Retinal pigment epithelial cell (primary cell): ENCODE measurements at regions not wholly inside any gene's neighbourhood (a gene's known extent, or its start where the extent isn't known, plus 50 kb on each side); places are given as distances from the start of the nearest gene placed in this dataset.

ENCODE experiments used
- DNase-seq: peaks from one replicate; pipeline ENCODE4 v3.0.0-alpha.2; 2010; ENCODE audit warnings: low read depth
- H3K4me3 ChIP-seq: 2 replicates; pipeline ENCODE4 v1.5.1; 2011; ENCODE audit warnings: mild to moderate bottlenecking, low read length, control low read depth, moderate library complexity
- TF ChIP-seq, protein P1 (sequence below): conservative IDR thresholded peaks from 2 replicates; pipeline ENCODE4 v1.5.1; 2011; ENCODE audit warnings: low read depth, low read length, control low read depth, inconsistent platforms

DNA sequence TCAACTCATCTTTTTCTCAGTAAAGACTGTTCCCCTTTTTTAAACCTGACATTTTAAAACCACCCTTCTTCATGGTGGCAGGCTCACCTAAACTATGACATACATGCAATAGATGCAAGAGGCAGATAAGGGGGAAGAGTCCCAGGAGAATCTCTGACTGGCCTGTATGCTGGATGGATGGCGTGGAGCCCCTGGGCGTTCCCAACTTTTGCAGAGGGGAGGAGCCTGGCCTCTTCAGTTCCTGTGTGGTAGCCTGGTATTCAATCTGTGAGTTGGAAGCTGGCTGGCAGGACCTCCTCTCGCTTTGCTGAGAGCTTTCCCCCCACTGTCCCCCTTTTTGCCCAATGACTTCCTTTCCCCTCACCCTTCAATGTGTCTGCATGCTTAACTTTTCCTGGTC is 217.6 kb upstream of the CA10 start:
- H3K4me3 ChIP-seq, result no peak overlapping the region
- DNase-seq, result no peak
- TF ChIP-seq, protein P1, sequence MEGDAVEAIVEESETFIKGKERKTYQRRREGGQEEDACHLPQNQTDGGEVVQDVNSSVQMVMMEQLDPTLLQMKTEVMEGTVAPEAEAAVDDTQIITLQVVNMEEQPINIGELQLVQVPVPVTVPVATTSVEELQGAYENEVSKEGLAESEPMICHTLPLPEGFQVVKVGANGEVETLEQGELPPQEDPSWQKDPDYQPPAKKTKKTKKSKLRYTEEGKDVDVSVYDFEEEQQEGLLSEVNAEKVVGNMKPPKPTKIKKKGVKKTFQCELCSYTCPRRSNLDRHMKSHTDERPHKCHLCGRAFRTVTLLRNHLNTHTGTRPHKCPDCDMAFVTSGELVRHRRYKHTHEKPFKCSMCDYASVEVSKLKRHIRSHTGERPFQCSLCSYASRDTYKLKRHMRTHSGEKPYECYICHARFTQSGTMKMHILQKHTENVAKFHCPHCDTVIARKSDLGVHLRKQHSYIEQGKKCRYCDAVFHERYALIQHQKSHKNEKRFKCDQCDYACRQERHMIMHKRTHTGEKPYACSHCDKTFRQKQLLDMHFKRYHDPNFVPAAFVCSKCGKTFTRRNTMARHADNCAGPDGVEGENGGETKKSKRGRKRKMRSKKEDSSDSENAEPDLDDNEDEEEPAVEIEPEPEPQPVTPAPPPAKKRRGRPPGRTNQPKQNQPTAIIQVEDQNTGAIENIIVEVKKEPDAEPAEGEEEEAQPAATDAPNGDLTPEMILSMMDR, result no peak

DNA sequence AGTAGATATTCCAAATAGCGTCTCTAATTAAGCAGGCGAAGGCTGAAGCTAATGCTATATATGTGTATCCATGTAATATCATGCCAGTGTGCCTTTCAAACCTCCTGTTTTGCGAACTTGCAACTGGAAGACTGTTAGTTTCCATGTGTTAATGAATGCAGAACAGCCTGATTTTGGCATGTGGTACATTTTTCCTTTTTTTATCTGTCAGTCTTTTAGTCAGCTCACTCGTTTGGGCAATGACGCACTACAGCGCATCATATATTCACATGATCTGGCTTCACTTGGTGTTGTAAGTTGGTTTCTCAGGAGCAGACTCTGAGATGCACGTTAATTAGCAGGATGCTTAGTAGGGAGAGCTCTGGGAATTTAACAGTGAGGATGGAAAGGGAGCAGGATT is 210.4 kb upstream of the CA10 start:
- no peak overlapping the region for H3K4me3 ChIP-seq
- DNase-seq, result no peak
- TF ChIP-seq, protein P1, result no peak

DNA sequence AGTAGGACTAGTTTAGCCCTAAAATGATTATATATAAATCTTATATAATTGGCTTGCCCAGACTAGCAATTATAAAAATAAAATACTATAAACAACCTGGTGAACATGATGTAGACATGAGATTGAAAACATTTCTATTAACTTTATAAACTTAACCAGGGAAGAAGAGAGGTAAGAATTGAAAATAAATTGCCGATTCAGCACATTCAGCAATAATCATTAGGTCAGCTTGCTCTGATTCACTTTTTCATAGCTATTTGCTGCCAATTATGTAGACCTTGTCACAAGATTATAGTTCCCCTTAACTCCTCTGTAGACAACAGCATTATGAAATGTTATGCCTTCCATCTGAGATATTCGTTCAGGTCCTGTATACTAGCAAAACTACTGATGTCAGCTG is 199.3 kb upstream of the CA10 start:
- TF ChIP-seq, protein P1, result no peak

DNA sequence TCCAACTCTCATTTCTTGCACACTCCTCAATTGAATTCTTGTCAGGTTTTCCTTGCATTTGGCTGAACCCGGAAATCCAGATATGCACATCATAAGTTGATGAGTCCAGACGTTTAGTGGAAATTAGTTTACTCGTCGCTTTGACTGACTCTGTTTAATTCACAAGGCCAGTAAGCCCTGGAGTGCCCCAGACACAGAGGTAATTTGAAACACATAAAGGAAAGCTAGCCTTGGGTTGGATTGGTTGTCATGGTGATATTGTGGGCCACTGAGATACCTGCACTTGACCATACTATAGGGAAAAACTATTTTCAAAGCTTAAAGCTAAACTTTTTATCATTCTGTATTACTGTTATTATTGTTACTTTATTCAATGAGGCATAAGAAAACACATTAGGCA is 178.3 kb upstream of the CA10 start:
- TF ChIP-seq, protein P1, result no peak
- no peak for DNase-seq
- no peak overlapping the region for H3K4me3 ChIP-seq

More for the DNA sequence above, 199.3 kb upstream of the CA10 start:
- DNase-seq, result no peak
- H3K4me3 ChIP-seq, result no peak overlapping the region

DNA sequence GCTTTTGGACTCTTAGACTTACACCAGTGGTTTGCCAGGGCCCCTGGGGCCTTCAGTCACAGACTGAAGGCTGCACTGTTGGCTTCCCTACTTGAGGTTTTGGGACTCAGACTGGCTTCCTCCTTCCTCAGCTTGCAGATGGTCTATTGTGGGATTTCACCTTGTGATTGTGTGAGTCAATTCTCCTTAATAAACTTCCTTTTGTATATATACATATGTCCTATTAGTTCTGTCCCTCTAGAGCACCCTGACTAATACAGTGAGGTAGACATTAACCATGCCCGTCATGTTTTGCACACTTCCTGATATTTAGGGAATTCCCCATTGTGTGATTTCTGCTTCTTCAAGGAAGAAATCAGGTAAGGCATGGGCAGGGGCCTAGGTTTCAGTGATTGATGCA is 147.8 kb upstream of the CA10 start:
- H3K4me3 ChIP-seq, result no peak overlapping the region
- TF ChIP-seq, protein P1, result no peak
- no peak for DNase-seq

DNA sequence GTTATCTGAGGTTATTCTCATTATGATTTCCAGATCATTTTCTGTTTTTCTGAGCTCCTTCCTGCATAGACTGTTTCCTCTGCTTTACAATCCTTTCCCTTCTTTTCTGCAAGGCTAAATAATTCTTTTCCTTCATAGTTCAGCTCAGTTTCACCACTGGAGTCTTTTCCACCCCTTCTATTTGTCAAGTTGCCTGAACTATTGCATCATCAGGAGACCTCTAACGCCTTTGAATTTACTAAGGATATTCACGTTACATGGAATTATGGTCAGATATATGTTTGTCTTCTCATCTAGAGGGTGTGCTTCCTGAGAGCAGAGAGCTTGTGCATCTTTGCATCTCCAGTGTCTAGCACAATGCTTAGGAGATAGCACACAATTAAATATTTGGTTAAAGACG is 140.4 kb upstream of the CA10 start:
- TF ChIP-seq, protein P1, result no peak
- DNase-seq, result no peak
- H3K4me3 ChIP-seq, result no peak overlapping the region

DNA sequence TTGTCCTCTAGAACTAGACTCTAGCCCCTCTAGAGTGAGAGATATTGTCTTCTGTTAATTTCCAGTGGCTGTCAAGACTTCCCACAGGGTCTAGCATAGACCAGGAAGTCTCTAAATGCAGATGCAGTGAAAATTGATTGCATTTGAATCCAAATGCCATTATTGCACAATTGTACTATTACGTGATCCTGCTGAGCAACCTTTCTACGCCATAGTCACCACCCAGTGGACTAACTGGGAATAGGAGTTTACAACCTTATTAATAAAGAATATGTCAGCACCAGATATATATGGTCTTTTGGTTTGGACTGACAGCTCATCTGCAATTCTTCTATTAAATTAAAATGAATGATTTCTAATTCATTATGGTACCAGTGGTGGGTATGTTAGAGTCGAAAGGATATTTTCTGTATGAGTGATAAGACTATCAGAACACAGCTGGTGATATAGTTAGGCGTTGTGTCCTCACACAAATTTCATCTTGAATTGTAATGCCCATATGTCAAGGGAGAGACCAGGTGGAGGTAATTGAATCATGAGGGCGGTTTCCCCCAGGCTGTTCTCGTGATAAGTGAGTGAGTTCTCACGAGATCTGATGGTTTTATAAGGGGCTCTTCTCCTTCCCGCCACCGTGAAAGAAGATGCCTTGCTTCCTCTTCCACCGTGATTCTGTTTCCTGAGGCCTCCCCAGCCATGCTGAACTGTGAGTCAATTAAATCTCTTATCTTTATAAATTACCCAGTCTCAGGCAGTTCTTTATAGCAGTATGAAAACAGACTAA is 138.9 kb upstream of the CA10 start:
- no peak for DNase-seq
- TF ChIP-seq, protein P1, result no peak
- H3K4me3 ChIP-seq, result no peak overlapping the region
